Fibroblast of mammary gland (primary cell): ENCODE measurements at regions not wholly inside any gene's neighbourhood (a gene's known extent, or its start where the extent isn't known, plus 50 kb on each side); places are given as distances from the start of the nearest gene placed in this dataset.

Source experiments
- DNase-seq: peaks from one replicate; pipeline ENCODE4 v3.0.0-alpha.2; 2010; ENCODE audit warnings: low read depth
- H3K4me3 ChIP-seq: 2 replicates; pipeline ENCODE4 v1.5.1; 2011; ENCODE audit warnings: low read depth, mild to moderate bottlenecking, low read length, moderate library complexity; ENCODE audit not compliant: control insufficient read depth
- TF ChIP-seq, protein P1 (sequence below): conservative IDR thresholded peaks from 2 replicates; pipeline ENCODE4 v1.5.1; 2011; ENCODE audit warnings: low read depth, low read length, inconsistent platforms; ENCODE audit not compliant: control insufficient read depth, insufficient read depth

DNA sequence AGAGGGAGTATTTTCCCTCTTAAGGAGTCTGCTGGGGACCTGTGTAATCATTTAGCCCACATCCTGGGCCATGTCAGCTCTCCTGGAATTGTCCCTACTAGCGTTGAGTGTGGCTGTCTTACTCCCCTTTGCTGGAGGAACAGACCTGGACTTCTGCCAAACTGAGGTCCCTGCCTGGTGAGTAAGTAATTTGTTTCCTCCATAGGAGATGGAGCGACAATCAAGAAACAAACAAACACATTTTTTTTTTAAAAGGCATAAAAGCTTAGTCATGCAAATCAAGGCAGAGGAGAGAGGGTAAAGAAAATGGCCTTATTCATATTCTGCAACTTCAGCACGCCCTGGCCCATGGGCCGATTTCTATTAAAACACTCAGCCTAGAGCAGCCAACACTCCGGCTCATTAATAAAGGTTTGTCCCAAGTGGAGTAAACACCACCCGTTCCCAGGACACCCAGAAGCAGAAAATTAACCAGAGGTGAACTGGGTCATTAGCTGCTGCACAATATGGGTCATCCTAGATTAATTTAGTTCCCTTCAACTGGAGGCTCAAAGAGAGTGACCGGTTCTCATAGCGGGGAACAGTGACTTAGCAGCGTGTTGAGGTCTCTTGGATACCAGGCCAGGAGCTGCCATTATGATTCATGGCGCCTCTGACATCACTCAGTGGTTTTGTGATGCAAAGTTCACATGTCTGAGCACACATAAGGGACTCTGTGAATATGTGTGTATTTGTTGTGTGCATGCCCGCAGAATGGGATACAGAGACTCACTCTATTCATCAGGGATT, 165.0 kb upstream of the SULF2 start:
- H3K4me3 ChIP-seq: no peak overlapping the region
- DNase-seq: peak; percentile 46
- TF ChIP-seq, protein P1, sequence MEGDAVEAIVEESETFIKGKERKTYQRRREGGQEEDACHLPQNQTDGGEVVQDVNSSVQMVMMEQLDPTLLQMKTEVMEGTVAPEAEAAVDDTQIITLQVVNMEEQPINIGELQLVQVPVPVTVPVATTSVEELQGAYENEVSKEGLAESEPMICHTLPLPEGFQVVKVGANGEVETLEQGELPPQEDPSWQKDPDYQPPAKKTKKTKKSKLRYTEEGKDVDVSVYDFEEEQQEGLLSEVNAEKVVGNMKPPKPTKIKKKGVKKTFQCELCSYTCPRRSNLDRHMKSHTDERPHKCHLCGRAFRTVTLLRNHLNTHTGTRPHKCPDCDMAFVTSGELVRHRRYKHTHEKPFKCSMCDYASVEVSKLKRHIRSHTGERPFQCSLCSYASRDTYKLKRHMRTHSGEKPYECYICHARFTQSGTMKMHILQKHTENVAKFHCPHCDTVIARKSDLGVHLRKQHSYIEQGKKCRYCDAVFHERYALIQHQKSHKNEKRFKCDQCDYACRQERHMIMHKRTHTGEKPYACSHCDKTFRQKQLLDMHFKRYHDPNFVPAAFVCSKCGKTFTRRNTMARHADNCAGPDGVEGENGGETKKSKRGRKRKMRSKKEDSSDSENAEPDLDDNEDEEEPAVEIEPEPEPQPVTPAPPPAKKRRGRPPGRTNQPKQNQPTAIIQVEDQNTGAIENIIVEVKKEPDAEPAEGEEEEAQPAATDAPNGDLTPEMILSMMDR: no peak

DNA sequence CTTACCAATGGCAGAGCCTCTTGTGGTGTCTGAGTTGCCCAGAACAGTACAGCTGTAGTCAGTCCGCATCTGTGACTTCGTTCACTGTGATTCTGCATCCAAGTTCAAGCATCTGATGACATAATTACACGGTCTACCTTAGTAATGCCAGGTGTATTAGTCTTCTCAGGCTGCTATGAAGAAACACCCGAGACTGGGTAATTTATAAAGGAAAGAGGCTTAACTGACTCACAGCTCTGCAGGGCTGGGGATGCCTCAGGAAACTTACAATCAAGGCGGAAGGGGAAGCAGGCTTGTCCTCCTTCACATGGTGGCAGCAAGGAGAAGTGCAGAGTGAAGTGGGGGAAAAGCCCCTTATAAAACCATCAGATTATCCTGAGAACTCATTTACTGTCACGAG, 163.9 kb upstream of the SULF2 start:
- no peak for DNase-seq
- TF ChIP-seq, protein P1: no peak
- H3K4me3 ChIP-seq: no peak overlapping the region

DNA sequence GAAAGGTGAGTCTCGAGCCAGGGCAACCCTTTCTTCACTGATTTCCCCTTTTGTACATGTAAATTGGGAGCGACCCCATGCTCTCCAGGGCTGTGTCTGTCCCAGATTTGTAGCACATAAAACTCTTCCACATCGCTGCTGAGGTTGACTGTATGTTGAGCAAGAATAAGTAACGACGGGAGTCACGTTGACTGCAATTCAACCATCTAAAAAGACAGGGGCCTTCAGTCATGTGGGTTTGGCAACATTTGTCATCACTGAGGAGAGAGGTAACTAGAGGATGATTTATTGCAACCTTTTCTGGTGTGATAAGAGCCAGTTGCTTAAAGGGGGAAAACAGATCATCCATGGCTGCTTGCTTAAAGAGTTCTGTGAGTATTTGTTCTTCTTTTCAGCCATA, 159.4 kb upstream of the SULF2 start:
- H3K4me3 ChIP-seq: no peak overlapping the region
- TF ChIP-seq, protein P1: no peak
- DNase-seq: no peak

DNA sequence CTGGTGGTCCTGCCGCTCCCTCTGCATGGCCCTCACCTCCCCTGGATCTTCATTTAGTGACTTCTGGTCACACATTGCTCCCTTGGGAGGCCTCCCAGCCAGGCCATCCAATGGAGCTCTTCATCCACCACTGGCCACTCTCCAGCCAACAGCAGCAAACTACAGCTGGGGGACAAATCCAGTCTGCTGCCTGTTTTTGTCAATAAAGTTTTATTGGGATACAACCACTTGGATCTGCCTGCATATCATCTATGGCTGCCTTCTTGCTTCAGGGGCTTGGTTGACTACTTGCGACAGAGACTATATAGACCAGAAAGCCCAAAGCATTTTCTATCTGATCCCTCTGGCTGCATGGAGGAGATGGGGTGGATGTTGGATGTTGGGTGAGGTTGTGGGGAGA, 156.6 kb upstream of the SULF2 start:
- DNase-seq: no peak
- TF ChIP-seq, protein P1: no peak

DNA sequence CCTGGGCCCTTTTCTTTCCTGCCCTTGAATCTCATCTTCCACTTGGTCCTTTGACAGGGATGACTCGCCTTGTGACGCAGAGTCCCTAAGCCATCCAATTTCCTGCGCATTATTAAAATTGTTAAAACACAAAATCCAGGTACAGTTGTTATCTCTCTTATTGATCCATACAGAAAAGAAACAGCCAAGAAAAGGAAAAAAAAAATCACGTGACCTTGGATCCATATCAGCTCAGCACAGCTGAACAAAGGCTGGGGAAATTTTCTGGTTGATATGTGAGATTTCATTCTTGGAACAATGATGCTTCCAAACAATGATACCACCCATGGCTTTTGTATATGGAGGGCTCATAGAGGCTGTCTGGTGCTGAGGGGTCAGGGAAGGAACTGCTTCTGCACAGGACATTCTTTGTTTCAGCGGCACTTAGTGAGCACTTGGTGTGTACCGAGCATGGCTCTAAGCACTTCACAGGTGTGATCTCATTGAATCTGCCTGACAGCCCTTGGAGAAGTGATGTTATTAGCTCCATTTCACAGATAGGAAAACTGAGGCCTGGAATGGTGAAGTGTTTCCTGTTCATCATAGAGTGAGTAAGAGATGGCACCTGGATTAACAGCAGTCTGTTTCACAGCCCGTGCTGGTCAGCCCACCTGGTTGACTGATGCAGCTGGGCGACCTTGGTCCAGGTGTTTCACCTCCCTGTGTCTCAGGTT, 155.0 kb upstream of the SULF2 start:
- no peak overlapping the region for H3K4me3 ChIP-seq
- TF ChIP-seq, protein P1: no peak
- no peak for DNase-seq

More for the DNA sequence above, 156.6 kb upstream of the SULF2 start:
- H3K4me3 ChIP-seq: no peak overlapping the region

DNA sequence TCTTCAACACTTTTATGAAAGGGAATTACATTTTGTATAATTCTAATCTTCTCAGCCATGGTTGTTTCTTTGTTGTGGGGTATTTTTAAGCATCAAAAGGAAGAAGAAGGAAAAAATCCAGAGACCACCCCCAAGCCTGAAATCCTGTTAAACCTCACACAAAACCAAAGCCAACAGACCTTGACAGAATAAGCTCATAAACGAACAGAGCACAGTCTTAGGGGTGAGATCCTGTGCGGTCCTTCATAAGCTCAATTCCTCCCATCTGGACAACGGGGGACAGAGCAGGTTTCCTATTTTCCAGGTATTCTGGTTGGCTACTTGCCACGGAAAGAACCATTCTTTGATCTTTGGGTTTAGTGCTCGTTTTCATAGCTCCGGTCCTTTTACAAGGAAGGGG, 151.3 kb upstream of the SULF2 start:
- TF ChIP-seq, protein P1: no peak
- no peak overlapping the region for H3K4me3 ChIP-seq

More for the DNA sequence above, 151.3 kb upstream of the SULF2 start:
- DNase-seq: no peak
